ENCODE measurements at regions not wholly inside any gene's neighbourhood (a gene's known extent, or its start where the extent isn't known, plus 50 kb on each side); places are given as distances from the start of the nearest gene placed in this dataset.

GRCh38 chr10:124220971-124221355 lies 127.6 kb upstream of the CHST15 start:
- no peak for DNase-seq (ENCODE audit: low read depth in 4 of 4, low spot score in 3 of 4)

GRCh38 chr10:124220547-124220946 lies 127.1 kb upstream of the CHST15 start:
- DNase-seq (ENCODE audit: low read depth in 4 of 4, low spot score in 3 of 4) = no peak

GRCh38 chr10:124219655-124220054 lies 126.3 kb upstream of the CHST15 start:
- DNase-seq (ENCODE audit: low read depth in 4 of 4, low spot score in 3 of 4) = no peak

- no peak for DNase-seq (ENCODE audit: low read depth in 4 of 4, low spot score in 3 of 4)
Measured at GRCh38 chr10:124219062-124219461, 125.7 kb upstream of the CHST15 start.

- DNase-seq (ENCODE audit: low read depth in 4 of 4, low spot score in 3 of 4) = no peak
Measured at GRCh38 chr10:124217906-124218804, 124.8 kb upstream of the CHST15 start.

- no peak for DNase-seq (ENCODE audit: low read depth in 4 of 4, low spot score in 3 of 4)
Measured at GRCh38 chr10:124217031-124217430, 123.6 kb upstream of the CHST15 start.

GRCh38 chr10:124214610-124215375 lies 121.4 kb upstream of the CHST15 start:
- DNase-seq (ENCODE audit: low read depth in 4 of 4, low spot score in 3 of 4) = peak in 1 of 4 donors; percentile 16

GRCh38 chr10:124213899-124214510 lies 120.6 kb upstream of the CHST15 start:
- no peak for DNase-seq (ENCODE audit: low read depth in 4 of 4, low spot score in 3 of 4)

- no peak for DNase-seq (ENCODE audit: low read depth in 4 of 4, low spot score in 3 of 4)
Measured at GRCh38 chr10:124213471-124213870, 120.1 kb upstream of the CHST15 start.

- DNase-seq (ENCODE audit: low read depth in 4 of 4, low spot score in 3 of 4) = no peak
Measured at GRCh38 chr10:124212702-124213101, 119.3 kb upstream of the CHST15 start.

GRCh38 chr10:124211921-124212320 lies 118.5 kb upstream of the CHST15 start:
- no peak for DNase-seq (ENCODE audit: low read depth in 4 of 4, low spot score in 3 of 4)

- no peak for DNase-seq (ENCODE audit: low read depth in 4 of 4, low spot score in 3 of 4)
Measured at GRCh38 chr10:124210263-124210662, 116.9 kb upstream of the CHST15 start.

GRCh38 chr10:124207391-124207790 lies 114.0 kb upstream of the CHST15 start:
- no peak for DNase-seq (ENCODE audit: low read depth in 4 of 4, low spot score in 3 of 4)

- DNase-seq (ENCODE audit: low read depth in 4 of 4, low spot score in 3 of 4) = no peak
Measured at GRCh38 chr10:124206616-124207015, 113.2 kb upstream of the CHST15 start.

- no peak for DNase-seq (ENCODE audit: low read depth in 4 of 4, low spot score in 3 of 4)
Measured at GRCh38 chr10:124205432-124205831, 112.0 kb upstream of the CHST15 start.

GRCh38 chr10:124204726-124205125 lies 111.3 kb upstream of the CHST15 start:
- no peak for DNase-seq (ENCODE audit: low read depth in 4 of 4, low spot score in 3 of 4)

GRCh38 chr10:124200011-124200410 lies 106.6 kb upstream of the CHST15 start:
- no peak for DNase-seq (ENCODE audit: low read depth in 4 of 4, low spot score in 3 of 4)

- DNase-seq (ENCODE audit: low read depth in 4 of 4, low spot score in 3 of 4) = no peak
Measured at GRCh38 chr10:124198871-124199270, 105.5 kb upstream of the CHST15 start.

- DNase-seq (ENCODE audit: low read depth in 4 of 4, low spot score in 3 of 4) = no peak
Measured at GRCh38 chr10:124198125-124198501, 104.7 kb upstream of the CHST15 start.

GRCh38 chr10:124197371-124198124 lies 104.2 kb upstream of the CHST15 start:
- no peak for DNase-seq (ENCODE audit: low read depth in 4 of 4, low spot score in 3 of 4)

- DNase-seq (ENCODE audit: low read depth in 4 of 4, low spot score in 3 of 4) = no peak
Measured at GRCh38 chr10:124196659-124197058, 103.3 kb upstream of the CHST15 start.
